ENCODE measurements at regions not wholly inside any gene's neighbourhood (a gene's known extent, or its start where the extent isn't known, plus 50 kb on each side); places are given as distances from the start of the nearest gene placed in this dataset.
A peak's percentile ranks its signal among the peaks of the same experiment; 100 is the strongest.

DNA sequence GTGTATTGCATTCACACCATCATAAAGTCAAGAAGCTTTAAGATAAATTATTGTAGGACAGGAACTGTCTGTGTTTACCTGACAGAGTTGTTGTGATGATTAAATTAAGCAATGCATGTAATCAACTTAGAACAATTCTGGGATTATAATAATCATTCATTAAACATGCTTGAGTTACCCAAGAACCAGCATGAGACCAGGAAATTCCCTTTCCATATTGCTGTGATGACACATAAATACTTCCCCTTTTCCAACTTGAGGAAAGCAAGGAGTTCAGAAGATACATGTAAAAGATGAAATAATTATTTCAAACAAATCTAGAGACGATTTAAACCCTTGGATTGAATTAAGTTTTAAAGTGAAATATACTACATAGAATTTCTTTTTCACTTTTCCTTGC is 404.4 kb downstream of the GJA1 start:
- H3K4me3 ChIP-seq: no peak overlapping the region
- H3K27ac ChIP-seq: no peak overlapping the region
- TF ChIP-seq, protein P1, sequence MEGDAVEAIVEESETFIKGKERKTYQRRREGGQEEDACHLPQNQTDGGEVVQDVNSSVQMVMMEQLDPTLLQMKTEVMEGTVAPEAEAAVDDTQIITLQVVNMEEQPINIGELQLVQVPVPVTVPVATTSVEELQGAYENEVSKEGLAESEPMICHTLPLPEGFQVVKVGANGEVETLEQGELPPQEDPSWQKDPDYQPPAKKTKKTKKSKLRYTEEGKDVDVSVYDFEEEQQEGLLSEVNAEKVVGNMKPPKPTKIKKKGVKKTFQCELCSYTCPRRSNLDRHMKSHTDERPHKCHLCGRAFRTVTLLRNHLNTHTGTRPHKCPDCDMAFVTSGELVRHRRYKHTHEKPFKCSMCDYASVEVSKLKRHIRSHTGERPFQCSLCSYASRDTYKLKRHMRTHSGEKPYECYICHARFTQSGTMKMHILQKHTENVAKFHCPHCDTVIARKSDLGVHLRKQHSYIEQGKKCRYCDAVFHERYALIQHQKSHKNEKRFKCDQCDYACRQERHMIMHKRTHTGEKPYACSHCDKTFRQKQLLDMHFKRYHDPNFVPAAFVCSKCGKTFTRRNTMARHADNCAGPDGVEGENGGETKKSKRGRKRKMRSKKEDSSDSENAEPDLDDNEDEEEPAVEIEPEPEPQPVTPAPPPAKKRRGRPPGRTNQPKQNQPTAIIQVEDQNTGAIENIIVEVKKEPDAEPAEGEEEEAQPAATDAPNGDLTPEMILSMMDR (IDR thresholded peaks at IDR 0.05): no peak
- no peak for DNase-seq (ENCODE audit: low spot score)

DNA sequence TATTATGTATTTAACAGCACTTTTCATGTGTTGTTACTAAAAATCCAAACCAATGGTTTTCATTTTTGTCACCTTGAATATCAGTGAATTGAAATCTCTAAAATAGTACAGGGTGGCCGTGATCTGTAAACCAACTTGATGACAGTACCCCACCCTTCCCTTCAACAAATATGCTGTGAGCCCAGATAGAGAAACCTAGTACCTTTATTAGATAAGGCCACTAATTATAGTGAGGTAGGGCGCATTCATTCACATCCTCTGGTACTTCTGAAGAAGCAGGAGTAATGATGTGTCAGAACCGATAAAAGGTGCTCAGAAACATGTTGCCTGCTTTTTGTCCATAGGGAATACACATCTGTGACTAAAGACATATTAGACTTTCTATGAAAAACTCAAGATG is 409.5 kb downstream of the GJA1 start:
- Histone ChIP-seq H3K4me3 (no peak overlapping the region), H3K27ac (no peak overlapping the region)
- DNase-seq (ENCODE audit: low spot score): no peak
- TF ChIP-seq, protein P1 (IDR thresholded peaks at IDR 0.05): no peak

DNA sequence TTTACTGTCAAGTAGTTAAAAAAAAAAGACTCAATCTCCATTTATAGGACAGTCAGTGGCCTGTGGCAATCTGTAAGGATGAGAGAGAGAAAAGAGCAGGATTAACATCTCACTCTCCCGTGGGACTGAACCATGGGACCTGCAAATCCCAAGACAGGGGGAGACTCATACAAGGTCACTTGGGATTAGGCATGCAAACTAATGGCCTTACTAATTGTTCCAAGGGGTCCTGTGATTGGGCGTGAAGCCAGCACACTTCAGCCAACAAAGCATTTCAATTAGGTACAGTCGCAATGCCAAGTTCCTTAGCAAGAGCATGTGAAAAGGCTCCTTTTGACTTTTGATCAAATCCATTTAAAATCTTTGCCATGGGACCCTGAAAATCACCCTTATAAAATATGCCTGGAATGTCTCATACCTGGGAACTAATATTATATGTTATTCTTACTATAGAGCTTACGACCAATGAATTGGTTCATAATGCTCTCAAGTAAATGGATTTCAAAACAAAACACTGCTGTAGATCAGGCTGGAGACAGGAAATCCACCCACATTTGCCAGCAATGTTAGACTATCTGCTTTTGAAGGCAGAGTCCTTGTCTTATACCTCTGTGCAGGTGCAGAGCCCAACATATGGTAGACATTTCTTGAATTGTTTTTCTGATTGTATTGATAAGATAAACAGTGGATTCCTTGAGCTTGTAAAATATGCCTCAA is 412.5 kb downstream of the GJA1 start:
- Histone ChIP-seq H3K27ac (no peak overlapping the region), H3K4me3 (no peak overlapping the region)
- TF ChIP-seq, protein P1 (IDR thresholded peaks at IDR 0.05): no peak
- DNase-seq (ENCODE audit: low spot score): no peak

DNA sequence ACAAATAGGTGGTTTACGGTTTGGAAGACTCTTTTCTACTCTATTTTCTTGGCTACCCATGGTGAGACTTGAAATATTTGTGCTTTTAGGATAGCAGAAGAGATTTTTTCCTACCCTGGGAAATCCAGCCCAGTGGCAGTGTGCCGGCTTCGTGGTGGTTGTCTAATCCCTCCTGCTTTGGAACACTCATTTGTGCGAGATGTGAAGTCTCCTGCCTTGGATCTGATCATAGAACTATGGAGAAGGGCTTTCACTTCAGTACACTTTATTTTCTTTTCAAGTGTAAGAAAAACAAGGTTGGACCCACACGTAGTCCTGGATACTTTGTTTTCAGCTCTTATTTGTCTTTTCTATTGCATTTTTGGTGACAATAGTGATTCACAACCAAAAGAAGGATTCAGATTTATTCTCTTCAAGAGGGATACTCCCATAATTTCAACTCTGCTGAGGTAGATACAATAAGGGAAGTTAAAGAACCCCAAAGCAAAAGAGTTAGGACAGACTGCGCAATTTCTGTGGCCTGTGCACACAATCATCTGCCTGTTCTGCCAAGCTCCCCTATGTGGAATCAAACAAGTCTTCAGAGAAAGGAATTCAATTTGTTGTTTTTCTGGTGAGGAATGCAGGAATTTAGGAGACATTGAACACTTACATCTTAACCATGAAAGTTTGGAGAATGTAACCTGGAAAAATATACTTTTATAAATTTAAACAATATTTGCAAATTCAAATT is 413.2 kb downstream of the GJA1 start:
- no peak overlapping the region for H3K4me3 ChIP-seq
- H3K27ac ChIP-seq: no peak overlapping the region
- no peak for DNase-seq (ENCODE audit: low spot score)
- TF ChIP-seq, protein P1 (IDR thresholded peaks at IDR 0.05): no peak

DNA sequence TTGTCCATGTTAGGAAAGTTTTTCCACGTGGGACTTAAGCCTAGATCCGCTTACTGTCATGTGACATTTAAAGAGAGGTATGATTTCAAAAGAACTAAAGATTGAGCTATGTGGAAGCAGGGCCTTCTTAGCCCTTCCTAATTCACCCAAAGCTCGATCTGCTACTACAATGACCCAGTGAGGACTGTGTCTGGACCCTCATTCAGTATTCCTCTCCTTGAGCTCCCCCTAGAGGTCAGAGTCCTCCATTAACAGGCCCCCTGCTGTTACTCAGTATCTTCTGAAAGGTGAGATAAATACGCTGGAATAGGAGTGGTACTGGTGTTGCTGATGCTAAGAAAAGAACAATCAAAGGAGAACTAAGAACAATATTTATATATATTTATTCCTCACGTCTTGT is 414.0 kb downstream of the GJA1 start:
- no peak for DNase-seq (ENCODE audit: low spot score)
- no peak overlapping the region for H3K4me3 ChIP-seq
- no peak overlapping the region for H3K27ac ChIP-seq
- TF ChIP-seq, protein P1 (IDR thresholded peaks at IDR 0.05): peak; percentile 58

DNA sequence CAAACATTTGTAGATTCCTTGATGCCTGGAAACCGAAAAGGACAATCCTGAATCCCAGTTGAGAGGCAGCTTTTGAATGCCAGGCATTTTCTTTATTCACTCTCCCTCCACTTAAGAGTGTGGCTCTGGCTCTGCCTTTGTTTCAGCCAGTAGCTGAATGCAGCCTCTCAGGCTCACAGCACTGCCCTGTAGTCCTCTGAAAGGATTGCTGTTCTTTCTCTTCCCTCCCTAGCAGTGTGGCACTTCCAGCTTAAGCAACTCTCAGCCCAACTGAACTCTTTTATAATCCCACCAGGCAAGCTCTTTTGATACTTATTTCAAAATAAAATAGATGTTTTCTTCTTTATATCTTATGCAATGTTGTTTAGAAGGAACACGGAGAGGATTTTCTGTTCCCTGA is 415.6 kb downstream of the GJA1 start:
- Histone ChIP-seq H3K27ac (no peak overlapping the region), H3K4me3 (no peak overlapping the region)
- TF ChIP-seq, protein P1 (IDR thresholded peaks at IDR 0.05): no peak
- no peak for DNase-seq (ENCODE audit: low spot score)

DNA sequence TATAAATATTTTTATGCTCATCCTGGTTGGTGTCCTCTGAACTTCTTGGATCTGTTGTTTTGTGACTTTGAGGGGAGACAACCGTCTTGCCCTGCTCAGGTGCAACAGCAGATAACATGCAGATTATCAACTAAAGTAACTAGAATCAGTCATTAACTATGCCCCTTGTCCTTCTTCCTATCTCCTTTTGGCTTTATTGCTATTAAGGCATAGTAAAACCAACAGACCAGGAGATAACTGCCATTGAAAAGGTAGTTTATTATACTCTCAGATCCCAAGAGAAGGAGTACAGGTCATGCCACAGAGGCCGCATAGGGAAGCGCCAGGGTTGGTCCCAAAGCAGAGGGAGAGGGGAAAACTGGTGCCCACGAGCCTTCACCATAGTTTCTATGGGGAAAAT is 418.2 kb downstream of the GJA1 start:
- H3K27ac ChIP-seq: no peak overlapping the region
- no peak for DNase-seq (ENCODE audit: low spot score)
- H3K4me3 ChIP-seq: no peak overlapping the region
- TF ChIP-seq, protein P1 (IDR thresholded peaks at IDR 0.05): no peak
